Neutrophil (primary cell): ENCODE measurements at regions not wholly inside any gene's neighbourhood (a gene's known extent, or its start where the extent isn't known, plus 50 kb on each side); places are given as distances from the start of the nearest gene placed in this dataset.

ENCODE experiments used
- H3K27ac ChIP-seq: fragments of 200-600 bp; sonication (generic); 2 replicates; pipeline ENCODE4 v1.5.1; 2016; ENCODE audit warnings: mild to moderate bottlenecking, moderate library complexity
- H3K27me3 ChIP-seq: fragments of 200-600 bp; sonication (generic); 2 replicates; pipeline ENCODE4 v1.6.0; 2016; ENCODE audit warnings: mild to moderate bottlenecking
- H3K36me3 ChIP-seq: fragments of 200-600 bp; sonication (generic); 2 replicates; pipeline ENCODE4 v1.5.1; 2017
- H3K4me1 ChIP-seq, 2 experiments: fragments of 200-600 bp in 1 of 2; sonication (generic) in 1 of 2; 1 replicate in 1 of 2; 2 replicates in 1 of 2; pipeline versions ENCODE4 v1.5.1 to v1.6.1; 2013 to 2016; ENCODE audit warnings: low read depth in 1 of 2, low read length in 1 of 2, mild to moderate bottlenecking in 1 of 2, moderate library complexity in 1 of 2; ENCODE audit not compliant: control insufficient read depth in 1 of 2, insufficient read depth in 1 of 2
- H3K4me3 ChIP-seq, 2 experiments: fragments of 200-600 bp in 1 of 2; sonication (generic) in 1 of 2; 1 replicate in 1 of 2; 2 replicates in 1 of 2; pipeline ENCODE4 v1.5.1; 2013 to 2016; ENCODE audit warnings: low read depth in 1 of 2, low read length in 1 of 2, mild to moderate bottlenecking in 1 of 2, moderate library complexity in 1 of 2
- H3K9me3 ChIP-seq: fragments of 200-600 bp; sonication (generic); 2 replicates; pipeline ENCODE4 v1.5.1; 2016
- TF ChIP-seq, protein P1 (sequence below): fragments of 200-600 bp; sonication (generic); IDR thresholded peaks from 2 replicates; pipeline ENCODE4 v1.5.1; 2016; ENCODE audit warnings: antibody characterized with exemption

DNA sequence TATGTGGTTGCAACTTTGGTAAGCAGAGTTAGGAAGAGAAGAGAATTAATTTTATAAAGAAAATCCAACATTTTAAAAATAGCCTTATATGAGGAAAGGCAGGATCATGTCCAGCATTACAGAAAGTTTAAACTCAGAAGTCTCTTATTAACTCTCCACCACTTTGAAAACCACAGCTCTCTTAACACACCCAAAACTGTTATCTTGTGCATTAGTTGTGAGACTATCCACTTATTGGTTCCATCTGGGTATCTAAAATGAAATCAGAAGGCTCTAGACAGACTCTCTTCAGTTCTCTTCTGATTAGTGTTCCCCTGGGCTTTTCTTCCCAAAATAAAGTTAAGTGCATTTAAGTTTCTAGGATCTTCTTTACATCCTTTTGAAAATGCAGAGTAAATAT is 251.5 kb downstream of the TXNL1 start:
- no peaks in the 10 kb centered on the region for H3K27me3 ChIP-seq
- no peak overlapping the region for H3K27ac ChIP-seq
- no peak overlapping the region for H3K4me3 ChIP-seq
- H3K36me3 ChIP-seq, result no peaks in the 10 kb centered on the region
- no peaks in the 10 kb centered on the region for H3K9me3 ChIP-seq
- H3K4me1 ChIP-seq, result no peaks in the 10 kb centered on the region
- TF ChIP-seq, protein P1, sequence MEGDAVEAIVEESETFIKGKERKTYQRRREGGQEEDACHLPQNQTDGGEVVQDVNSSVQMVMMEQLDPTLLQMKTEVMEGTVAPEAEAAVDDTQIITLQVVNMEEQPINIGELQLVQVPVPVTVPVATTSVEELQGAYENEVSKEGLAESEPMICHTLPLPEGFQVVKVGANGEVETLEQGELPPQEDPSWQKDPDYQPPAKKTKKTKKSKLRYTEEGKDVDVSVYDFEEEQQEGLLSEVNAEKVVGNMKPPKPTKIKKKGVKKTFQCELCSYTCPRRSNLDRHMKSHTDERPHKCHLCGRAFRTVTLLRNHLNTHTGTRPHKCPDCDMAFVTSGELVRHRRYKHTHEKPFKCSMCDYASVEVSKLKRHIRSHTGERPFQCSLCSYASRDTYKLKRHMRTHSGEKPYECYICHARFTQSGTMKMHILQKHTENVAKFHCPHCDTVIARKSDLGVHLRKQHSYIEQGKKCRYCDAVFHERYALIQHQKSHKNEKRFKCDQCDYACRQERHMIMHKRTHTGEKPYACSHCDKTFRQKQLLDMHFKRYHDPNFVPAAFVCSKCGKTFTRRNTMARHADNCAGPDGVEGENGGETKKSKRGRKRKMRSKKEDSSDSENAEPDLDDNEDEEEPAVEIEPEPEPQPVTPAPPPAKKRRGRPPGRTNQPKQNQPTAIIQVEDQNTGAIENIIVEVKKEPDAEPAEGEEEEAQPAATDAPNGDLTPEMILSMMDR, result no peak

DNA sequence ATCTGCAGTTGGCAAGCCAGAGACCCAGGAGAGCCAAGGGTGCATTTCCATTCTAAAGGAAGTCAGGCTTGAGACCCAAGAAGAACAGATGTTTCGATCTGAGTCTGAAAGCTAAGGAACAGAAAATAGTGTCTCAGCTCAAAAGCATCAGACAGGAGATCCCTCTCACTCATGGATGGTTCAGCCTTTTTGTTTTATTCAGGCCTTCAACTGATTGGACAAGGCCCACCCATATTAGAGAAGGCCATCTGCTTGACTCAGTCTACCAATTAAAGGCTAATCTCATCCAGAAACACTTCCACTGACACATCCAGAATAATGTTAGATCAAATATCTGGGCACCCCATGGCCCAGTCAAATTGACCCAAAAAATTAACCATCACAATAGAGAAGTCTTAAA is 255.0 kb downstream of the TXNL1 start:
- no peak overlapping the region for H3K4me3 ChIP-seq
- H3K9me3 ChIP-seq, result no peaks in the 10 kb centered on the region
- no peaks in the 10 kb centered on the region for H3K27me3 ChIP-seq
- no peaks in the 10 kb centered on the region for H3K36me3 ChIP-seq
- TF ChIP-seq, protein P1, result no peak
- no peaks in the 10 kb centered on the region for H3K4me1 ChIP-seq
- H3K27ac ChIP-seq, result no peak overlapping the region

DNA sequence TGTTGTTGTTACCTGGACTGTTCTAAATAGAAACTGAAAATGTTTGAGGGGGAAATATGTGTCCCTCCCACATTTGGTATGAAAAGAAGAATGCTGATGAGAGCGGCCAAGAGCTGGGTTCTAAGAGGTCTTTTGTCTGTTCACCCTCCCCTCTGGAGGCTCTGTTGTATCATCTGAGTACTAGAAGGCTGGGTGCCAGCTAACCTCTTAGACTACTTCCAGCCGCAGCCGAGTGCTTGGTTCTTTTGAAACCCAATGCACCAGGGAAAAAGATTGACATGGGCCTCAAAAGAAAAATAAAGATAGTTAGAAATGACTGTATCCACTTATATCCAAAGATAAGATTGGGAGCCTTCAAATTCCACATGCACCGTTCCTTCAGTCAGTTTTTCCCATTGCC is 255.9 kb downstream of the TXNL1 start:
- Histone ChIP-seq H3K27me3 (no peaks in the 10 kb centered on the region), H3K4me3 (no peak overlapping the region), H3K36me3 (no peaks in the 10 kb centered on the region), H3K27ac (no peak overlapping the region), H3K9me3 (no peaks in the 10 kb centered on the region), H3K4me1 (no peaks in the 10 kb centered on the region)
- TF ChIP-seq, protein P1, result no peak

DNA sequence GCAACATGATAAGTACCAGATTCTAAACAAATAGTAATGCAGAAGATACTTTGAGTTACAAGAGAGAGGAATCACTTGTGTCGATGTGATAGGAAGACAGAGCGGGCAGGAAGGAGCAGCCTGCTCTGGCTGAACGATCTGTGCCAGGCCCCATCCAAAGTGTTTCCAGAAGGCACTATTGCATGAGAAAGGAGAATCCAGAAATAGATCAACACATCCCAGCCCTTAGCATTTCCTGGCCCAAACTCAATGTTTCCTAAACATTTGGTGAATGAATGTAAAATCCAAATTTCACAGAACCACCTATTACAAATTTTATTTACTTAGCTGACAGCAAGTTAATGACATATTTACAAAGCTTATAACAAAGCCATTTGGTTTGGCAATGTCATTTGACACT is 257.2 kb downstream of the TXNL1 start:
- TF ChIP-seq, protein P1, result no peak
- Histone ChIP-seq H3K4me1 (no peaks in the 10 kb centered on the region), H3K9me3 (no peaks in the 10 kb centered on the region)

DNA sequence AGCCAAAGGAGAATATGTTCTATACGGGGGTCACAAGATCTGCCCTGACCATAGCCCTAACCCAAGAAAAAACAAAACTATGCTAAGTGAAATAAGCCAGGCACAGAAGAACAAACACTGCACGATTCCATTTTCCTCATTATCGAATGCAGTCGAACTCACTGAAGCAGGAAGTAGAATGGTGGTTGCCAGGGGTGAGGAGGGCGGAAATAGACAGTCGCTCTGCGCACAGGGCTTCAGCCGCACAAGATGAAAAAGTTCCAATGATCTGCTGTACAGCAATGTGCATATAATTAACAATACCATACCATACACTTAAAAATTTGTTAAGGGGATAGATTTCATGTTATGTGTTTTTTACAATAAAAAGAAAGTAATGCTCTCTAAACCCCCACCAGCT is 257.7 kb downstream of the TXNL1 start:
- TF ChIP-seq, protein P1, result no peak
- Histone ChIP-seq H3K4me1 (no peaks in the 10 kb centered on the region), H3K27ac (no peak overlapping the region), H3K27me3 (no peaks in the 10 kb centered on the region), H3K4me3 (no peak overlapping the region), H3K9me3 (no peaks in the 10 kb centered on the region), H3K36me3 (no peaks in the 10 kb centered on the region)

More for the DNA sequence above, 257.2 kb downstream of the TXNL1 start:
- Histone ChIP-seq H3K27ac (no peak overlapping the region), H3K27me3 (no peaks in the 10 kb centered on the region), H3K36me3 (no peaks in the 10 kb centered on the region), H3K4me3 (no peak overlapping the region)

DNA sequence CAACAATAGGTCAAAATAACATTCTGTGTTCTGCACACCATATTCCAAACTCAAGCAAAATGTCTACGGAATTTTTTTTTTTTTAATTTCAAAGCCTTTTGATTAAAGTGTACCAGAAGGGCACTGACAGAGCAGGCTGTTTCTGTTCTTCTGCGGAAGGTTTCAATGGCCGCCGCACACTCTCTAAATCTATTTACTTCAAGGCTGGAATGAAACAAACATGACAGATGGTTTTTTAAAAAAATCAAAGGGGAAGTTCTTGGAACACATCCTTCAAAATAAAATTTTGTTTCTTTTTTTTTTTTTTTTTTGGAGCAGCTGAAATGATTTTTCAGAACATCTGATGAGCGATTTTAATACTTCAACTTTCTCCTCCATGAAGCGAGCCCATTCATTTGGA is 259.1 kb downstream of the TXNL1 start:
- Histone ChIP-seq H3K27me3 (no peaks in the 10 kb centered on the region), H3K9me3 (no peaks in the 10 kb centered on the region), H3K4me1 (no peaks in the 10 kb centered on the region), H3K27ac (no peak overlapping the region), H3K4me3 (no peak overlapping the region), H3K36me3 (no peaks in the 10 kb centered on the region)
- TF ChIP-seq, protein P1, result no peak
